ENCODE measurements at regions not wholly inside any gene's neighbourhood (a gene's known extent, or its start where the extent isn't known, plus 50 kb on each side); places are given as distances from the start of the nearest gene placed in this dataset.
"Not testable (repeated sequence)": the region's sequence is repeated elsewhere in the genome, so short reads cannot be mapped to it uniquely, and the experiment has no call there.

GRCh38 chr20:26201026-26201425, 504.4 kb upstream of the ZNF337 start:
- H4K20me1 ChIP-seq (replicated peaks; ENCODE audit: control insufficient read depth, insufficient read depth, low read length); H3K9me1 ChIP-seq (ENCODE audit: control insufficient read depth, insufficient read depth, low read length); BruUV-seq (replicated peaks); H3K4me2 ChIP-seq (ENCODE audit: insufficient read depth, low read length); DNase-seq (ENCODE audit: extremely low read depth in 1 of 4, low spot score in 3 of 4); H3K27ac ChIP-seq (ENCODE audit: extremely low read depth, low read depth, low read length); H3K4me1 ChIP-seq (replicated peaks in 1 of 2; ENCODE audit: control insufficient read depth in 2 of 2, insufficient read depth in 2 of 2, low read length in 2 of 2); H3K9ac ChIP-seq (ENCODE audit: insufficient read depth in 1 of 2, low read depth in 2 of 2, low read length in 2 of 2); H3K27me3 ChIP-seq (ENCODE audit: control insufficient read depth in 2 of 2, insufficient read depth in 2 of 2, low read length in 2 of 2); ATAC-seq; H2AFZ ChIP-seq (ENCODE audit: low read depth, low read length); H3K79me2 ChIP-seq (ENCODE audit: control insufficient read depth, insufficient read depth, low read length); H3K9me3 ChIP-seq (replicated peaks; ENCODE audit: control insufficient read depth, insufficient read depth, low read depth, low read length); H3K36me3 ChIP-seq (ENCODE audit: control insufficient read depth, insufficient read depth, low read length); H3K4me3 ChIP-seq; POLR2A ChIA-PET; in situ Hi-C loops (cut with MboI); CTCF ChIA-PET (ENCODE audit: low intra/inter-chr PET ratio); intact Hi-C loops (cut with micrococcal nuclease): not testable (repeated sequence)
- TF ChIP-seq CBX5 (IDR thresholded peaks at IDR 0.05; ENCODE audit: borderline replicate concordance, low read depth) (peak; percentile 86), TRIM28 (IDR thresholded peaks at IDR 0.05) (0 out of 2 replicates have a peak, but pooled peaks have one; percentile 45), CBX3 (IDR thresholded peaks at IDR 0.05; ENCODE audit: borderline replicate concordance in 1 of 2, low read length in 2 of 2) (peak in 1 of 2 experiments; percentile 51; a peak in 1 of 3 replicates)
- FAIRE-seq, result peak; percentile 54

DNA sequence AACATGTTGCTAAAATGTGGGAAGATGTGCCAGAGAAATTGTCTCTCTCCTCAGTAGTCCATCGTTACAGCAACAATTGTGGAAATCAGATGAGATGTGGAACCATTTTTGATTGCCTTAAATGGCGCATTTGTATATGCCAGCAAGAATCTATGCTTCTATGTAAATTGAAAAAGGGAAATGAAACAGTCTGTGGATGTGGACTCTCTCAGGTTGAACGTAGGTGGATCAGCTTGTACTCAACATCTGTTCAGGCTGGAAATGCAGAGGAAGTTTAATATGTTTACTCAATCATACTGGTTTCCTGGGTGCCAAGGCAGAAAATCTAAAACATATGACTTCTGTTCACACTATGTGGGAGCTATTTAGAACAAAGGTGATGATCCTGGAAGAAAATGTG, 490.7 kb upstream of the ZNF337 start:
- H3K36me3 ChIP-seq (ENCODE audit: control insufficient read depth, insufficient read depth, low read length); H3K27me3 ChIP-seq (ENCODE audit: control insufficient read depth in 2 of 2, insufficient read depth in 2 of 2, low read length in 2 of 2); BruUV-seq (replicated peaks); H3K4me2 ChIP-seq (ENCODE audit: insufficient read depth, low read length); H3K9me3 ChIP-seq (replicated peaks; ENCODE audit: control insufficient read depth, insufficient read depth, low read depth, low read length); ATAC-seq; POLR2A ChIA-PET; H3K4me3 ChIP-seq; DNase-seq (ENCODE audit: extremely low read depth in 1 of 4, low spot score in 3 of 4); in situ Hi-C loops (cut with MboI); H3K79me2 ChIP-seq (ENCODE audit: control insufficient read depth, insufficient read depth, low read length); H3K9ac ChIP-seq (ENCODE audit: insufficient read depth in 1 of 2, low read depth in 2 of 2, low read length in 2 of 2); H3K9me1 ChIP-seq (ENCODE audit: control insufficient read depth, insufficient read depth, low read length); FAIRE-seq; H4K20me1 ChIP-seq (replicated peaks; ENCODE audit: control insufficient read depth, insufficient read depth, low read length); H2AFZ ChIP-seq (ENCODE audit: low read depth, low read length); H3K4me1 ChIP-seq (replicated peaks in 1 of 2; ENCODE audit: control insufficient read depth in 2 of 2, insufficient read depth in 2 of 2, low read length in 2 of 2); H3K27ac ChIP-seq (ENCODE audit: extremely low read depth, low read depth, low read length); CTCF ChIA-PET (ENCODE audit: low intra/inter-chr PET ratio); intact Hi-C loops (cut with micrococcal nuclease): not testable (repeated sequence)
- WGBS (ENCODE audit: insufficient coverage, low coverage, missing lambda C conversion rate), result 0% methylated on average over 3 of the region's 3 CpGs
